GM19238 (cell line): ENCODE measurements at regions not wholly inside any gene's neighbourhood (a gene's known extent, or its start where the extent isn't known, plus 50 kb on each side); places are given as distances from the start of the nearest gene placed in this dataset.

ENCODE experiments used
- DNase-seq: peaks from one replicate; pipeline ENCODE4 v3.0.0; 2011; ENCODE audit warnings: low spot score; ENCODE audit not compliant: insufficient read length

DNA sequence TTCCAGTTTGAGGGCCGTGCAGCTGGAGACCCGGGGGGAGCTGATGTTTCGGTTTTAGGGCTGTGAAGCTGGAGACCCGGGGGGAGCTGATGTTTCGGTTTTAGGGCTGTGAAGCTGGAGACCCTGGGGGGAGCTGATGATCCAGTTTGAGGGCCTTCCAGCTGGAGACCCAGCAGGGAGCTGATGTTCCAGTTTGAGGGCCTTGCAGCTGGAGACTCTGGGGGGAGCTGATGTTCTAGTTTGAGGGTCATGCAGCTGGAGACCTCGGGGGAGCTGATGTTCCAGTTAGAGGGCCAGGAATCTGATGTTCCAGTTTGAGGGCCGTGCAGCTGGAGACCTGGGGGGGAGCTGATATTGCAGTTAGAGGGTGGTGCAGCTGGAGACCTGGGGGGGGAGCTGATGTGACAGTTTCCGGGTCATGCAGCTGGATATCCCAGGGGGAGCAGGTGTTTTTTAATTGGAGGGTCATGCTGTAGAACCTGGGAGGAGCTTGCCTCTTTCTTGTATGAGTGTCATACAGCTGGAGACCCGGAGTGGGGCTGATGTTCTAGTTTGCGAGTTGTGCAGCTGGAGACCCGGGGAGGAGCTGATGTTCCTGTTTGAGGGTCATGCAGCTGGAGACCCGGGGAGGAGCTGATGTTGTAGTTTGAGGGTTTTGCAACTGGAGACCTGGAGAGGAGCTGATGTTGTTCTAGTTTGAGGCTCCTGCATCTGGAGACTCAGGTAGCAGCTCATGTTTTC, 153.2 kb downstream of the RTP5 start:
- DNase-seq = no peak

DNA sequence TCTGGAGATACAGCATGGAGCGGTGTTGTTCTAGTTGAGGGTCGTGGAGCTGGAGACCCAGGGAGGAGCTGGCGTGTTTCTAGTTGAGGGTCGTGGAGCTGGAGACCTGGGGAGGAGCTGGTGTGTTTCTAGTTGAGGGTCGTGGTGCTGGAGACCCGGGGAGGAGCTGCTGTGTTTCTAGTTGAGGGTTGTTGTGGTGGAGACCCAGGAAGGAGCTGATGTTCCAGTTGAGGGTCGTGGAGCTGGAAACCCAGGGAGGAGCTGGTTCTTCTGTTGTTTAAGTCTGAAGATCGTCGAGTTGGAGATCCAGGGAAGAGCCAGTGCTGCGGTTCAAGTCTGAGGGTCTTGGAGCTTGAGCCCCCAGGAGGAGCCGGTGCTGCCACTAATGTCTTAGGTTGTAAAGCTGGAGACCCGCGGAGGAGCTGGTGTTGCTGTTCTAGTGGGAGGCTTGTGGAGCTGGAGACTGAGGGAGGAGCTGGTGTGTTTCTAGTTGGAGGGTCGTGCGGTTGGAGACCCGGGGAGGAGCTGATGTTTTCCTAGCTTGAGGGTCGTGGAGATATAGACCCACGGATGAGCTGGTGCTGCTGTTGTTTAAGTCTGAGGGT, 155.3 kb downstream of the RTP5 start:
- DNase-seq = no peak

DNA sequence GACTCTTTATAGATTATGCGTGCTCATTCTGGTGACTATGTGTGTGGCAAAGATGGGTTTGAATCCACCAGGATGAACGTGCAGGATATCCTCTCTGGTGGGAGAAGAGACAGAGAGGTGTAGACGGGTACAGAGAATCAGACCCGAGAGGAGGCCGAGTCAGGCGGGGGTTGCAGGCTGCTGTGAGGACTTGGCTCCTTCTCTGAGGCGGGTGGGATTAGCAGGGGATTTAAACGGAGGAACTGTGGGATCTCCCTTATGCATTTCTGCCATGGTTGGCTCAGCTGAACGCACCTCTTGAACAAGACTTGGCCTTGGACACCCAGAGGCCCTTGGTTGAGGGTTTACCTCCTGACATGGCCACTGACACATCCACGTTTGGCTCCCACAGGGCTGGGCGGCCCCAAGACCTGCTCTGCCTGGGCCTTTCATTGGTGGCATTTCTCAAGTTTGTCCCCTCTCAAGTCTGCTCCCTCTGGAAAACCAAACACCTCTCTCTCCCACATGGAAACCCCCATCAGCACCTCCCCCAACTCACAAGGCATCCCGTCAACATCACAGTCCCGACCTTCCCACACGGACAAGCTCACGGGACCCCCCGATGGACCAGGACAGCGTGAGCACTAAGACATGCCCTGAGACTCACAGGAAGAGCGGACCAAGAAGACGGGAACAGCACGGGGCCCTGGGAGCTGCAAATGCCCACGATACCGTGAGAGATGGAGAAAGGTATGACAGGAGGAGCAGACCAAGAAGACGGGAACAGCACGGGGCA, 158.3 kb downstream of the RTP5 start:
- no peak for DNase-seq

DNA sequence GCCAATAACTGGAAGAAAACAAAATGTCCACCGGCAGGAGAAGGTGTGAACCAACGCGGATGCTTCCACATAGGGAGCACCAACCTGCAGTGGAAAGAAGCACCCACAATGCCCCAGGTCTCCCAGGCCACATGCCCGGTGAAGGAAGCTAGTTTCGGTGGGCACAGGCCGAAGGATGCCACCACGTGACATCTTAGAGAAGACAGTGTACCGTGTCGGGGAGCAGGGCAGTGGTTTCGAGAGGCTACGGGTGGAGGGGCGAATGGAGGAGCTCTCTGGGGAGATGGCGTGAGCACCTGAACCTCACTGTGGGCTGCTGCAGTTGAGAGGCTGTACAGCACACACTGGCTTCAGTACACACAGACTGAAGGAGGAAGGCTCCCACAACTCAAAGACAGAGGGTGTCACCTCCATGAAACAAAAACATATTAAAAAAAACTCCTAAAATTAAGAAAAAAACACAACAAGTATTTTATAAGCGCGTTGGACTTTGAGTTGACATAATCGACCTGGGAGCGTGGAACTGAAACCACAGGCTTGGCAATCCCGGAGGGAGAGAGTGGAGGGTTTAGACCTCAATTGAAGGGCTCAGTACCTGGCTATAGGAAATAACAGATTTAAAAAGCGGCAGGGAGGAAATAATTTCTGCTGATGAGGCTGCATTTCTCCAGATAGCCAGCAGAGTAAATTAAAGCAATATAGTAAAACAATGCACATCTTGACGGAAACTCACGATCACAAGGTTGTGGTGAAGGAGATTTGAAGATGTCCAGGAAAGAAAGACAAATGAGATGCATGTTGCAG, 160.1 kb downstream of the RTP5 start:
- no peak for DNase-seq

DNA sequence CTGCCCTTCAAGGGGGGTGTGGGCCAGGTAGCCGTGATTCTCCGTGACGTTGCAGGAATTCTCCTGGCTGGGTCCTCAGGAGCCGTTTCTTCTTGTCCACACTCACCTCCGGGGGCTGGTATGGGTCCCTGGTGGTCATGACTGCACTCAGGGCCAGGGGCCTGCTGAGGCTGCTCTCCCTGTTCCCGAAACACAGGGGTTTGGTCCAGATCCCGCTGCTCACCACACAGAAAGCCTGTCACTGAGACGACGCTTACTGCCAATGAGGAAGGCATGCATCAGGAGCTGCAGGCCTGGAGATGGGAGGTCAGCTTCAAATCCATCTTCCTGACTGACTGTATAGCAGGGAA, 160.7 kb downstream of the RTP5 start:
- no peak for DNase-seq

DNA sequence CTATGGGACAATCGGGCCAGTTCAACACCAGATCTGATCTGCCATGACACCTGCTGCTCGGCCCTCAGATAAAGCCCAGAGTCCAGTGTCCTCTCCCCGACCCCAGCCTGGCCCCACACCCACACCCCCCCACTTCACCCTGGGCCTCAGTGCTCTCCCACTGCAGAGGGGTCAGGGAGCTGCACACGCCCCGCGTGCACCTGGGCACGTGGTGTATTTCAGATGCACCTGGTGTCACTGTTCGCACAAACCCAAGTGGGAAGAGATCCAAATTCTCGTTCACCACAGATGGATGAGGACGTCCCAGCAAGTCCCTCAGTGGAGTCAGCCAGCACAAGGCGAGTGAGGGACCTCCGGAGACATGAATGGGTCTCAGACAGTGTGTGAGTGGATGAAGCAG, 161.3 kb downstream of the RTP5 start:
- no peak for DNase-seq

DNA sequence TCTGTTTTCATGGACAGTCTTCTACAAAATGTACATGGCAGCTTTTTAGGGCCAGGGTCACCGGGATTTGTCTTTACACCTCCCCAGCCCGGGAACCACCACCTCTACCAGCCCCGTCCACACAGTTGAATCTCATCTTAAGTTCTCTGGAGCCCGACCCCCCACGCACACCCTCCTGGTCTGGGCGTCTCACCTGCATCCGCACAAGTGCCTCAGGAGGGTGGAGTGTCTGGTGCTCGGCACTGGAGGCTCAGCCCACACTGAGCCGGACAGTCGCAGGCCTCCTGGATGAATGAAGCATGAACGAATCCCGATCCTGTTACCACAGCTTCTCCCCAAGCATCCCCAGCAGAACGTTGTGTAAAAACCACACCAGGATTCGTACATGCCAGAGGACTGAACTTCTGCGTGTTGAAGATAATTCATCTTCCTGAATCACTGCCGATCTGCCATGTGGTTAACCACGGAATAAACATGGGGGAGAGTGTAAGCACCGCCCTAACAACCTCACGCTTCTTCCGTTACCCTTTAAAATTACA, 162.0 kb downstream of the RTP5 start:
- DNase-seq = no peak

DNA sequence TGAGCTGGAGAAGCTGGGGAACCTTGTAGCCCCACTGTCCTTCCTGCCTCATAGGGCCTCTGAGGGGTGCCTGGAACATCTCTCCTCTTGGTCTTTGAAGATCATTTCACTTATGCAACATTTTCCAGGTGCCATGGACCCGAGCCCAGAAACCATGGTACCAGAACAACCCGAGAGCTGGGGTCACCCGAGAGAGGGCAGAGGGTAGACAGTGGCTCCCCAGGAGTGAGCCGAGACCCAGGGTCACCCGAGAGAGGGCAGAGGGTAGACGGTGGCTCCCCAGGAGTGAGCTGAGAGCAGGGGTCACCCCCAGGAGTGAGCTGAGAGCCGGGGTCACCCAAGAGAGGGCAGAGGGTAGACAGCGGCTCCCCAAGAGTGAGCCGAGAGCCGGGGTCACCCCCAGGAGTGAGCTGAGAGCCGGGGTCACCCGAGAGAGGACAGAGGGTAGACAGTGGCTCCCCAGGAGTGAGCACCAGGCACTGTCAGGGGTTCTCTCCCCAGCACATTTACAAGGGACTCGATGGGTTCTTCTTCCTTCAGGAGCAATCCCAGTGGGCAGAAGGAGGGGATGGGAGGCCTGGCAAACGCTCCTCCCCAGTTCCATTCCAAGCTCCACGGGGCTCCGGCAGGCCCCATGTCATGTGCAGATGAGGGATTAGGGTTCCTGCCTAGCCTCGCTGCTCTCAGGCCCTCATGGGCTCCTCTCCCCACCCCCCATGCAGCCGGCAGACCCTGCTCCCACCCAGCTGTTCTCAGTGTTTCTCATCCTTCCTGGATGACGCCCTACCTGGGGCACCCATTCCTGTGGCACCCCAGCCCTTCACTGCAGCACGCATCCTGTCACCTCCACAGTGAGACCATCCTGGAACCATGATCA, 163.5 kb downstream of the RTP5 start:
- DNase-seq = no peak

DNA sequence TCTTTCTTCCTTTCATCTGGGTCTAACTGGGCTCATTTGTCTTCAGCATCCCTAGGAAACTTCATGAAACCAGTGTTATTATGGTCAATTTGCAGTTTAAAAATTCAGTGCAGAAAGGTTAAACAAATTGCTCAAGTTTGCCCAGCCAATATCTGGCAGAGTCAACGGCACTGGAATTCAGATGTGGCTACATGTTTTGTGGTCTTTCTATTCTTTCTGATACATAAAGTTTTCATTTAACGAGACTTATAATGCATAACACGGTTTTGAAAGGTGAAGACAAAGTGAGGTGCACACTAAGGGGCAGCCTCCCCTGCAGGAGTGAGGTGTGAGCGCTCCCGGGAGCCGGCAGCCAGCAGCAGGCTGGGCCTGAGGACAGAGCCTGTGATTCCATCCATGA, 164.6 kb downstream of the RTP5 start:
- DNase-seq = no peak

DNA sequence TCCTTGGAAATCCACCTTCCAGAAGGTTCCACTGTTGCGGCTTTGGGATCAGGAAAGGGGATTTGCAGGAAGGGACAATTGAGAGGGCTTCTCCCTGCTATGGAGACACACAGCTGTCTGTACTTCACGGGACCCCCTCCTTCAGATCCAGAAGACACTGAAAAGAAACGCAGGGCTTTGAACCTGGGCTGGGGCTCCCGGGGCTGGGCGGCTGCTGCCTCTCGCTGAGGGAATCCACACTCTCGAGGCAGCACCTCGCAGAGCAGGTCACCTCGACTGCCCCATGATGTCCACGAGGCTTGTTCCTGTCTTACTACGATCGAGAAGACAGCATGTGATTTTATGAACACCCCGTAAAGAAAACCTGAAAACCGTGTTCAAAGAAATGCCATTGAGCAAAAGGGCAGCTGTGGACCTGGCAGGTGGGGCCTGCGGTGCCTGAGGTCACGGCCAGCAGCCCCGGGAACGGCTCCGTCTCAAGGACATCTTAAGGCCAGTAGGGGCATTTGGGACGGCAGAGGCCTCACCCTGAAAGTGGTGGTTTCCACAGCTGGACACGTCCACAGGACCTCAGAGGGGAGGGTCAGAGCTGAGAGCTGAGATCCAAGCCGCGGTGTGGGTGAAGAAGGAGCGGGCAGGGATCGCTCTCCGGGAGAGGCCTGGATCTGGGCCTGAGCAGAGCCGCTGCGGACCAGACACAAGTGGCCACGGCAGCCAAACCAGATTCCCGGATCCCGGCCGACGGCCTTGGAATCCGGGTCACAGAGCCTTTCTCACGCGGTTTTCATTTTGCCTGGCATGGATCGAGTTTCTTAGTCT, 165.7 kb downstream of the RTP5 start:
- DNase-seq = no peak

DNA sequence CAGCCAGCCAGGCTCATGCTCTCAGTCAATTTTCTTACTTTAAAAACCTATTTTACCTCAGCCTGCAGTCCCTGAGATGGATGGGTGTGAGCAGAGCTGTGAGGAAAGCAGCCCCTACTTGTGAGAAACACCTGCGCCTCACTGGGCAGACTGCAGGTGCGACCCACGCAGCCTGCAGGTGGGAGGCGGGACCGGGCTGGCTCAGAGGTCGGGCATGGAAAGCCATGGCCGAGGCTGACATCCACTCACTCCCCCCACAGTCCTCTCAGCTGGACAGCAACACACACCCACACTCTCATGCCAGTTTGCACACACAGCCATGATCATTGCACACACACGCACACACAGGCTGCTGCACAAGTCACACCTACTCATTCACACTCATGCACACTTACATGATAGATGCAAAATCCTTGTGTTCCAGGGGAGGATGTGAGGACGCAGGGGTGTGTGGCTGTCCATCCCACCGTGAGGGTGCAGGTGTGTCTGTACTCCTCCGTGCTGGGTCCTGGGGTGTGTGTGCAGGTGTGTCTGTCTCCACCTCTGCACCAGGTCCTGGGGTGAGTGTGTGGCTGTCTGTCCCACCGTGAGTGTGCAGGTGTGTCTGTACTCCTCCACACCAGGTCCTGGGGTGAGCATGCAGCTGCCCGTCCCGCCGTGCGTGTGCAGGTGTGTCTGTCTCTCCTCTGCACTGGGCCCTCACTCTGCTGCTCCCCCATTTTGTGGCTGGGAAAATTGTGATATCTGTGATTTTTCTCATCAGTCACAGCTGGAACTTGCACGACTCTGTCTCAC, 166.5 kb downstream of the RTP5 start:
- DNase-seq = no peak

DNA sequence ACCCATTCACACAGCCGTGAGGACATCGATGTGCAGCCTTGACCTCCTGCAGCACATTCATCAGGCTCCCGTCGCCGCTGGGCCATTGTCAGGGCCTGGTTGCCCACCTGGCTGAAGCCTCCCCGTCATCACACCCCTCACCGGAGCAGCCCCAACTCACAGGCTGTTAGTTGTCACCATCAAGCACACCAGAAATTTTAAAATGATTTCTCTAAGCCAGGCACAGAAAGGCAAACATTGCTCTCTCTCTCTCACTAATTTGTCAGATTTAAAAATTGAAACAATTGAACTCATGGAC, 167.1 kb downstream of the RTP5 start:
- no peak for DNase-seq

DNA sequence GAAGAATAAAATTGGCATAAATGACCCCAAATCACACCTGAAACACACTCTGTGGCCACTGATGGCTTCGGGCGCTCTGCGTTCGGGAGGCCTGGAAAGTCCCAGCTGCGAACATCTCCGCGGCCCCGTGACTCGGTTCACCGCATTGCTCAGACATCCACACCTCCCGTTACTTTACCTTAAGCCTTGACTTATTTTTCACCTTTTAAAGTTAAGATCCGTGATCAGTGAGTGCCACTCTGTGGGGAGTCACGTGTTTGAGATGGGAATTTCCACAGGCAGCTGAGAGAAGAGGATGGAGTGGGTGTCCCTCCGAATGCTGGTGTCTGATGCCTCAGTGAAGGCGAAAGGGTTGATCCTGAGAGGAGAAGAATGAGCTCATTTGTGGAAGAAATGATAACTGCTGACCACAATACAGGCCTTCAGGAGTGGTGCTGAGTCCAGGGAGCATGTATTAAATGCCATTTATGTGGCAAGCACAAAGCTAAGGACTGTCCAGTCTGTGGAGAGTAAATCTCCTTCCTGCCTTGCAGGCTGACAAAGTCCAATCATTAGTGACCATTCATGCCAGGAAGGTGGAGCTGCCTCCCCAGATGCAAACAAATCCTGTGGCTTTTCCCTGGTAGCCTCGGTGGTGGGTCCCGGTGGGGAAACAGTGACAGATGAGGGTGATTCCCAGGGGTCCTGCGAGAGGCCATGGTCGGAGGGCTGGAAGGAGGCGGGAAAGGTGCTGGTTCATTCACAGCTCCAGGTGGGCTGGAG, 168.8 kb downstream of the RTP5 start:
- no peak for DNase-seq

DNA sequence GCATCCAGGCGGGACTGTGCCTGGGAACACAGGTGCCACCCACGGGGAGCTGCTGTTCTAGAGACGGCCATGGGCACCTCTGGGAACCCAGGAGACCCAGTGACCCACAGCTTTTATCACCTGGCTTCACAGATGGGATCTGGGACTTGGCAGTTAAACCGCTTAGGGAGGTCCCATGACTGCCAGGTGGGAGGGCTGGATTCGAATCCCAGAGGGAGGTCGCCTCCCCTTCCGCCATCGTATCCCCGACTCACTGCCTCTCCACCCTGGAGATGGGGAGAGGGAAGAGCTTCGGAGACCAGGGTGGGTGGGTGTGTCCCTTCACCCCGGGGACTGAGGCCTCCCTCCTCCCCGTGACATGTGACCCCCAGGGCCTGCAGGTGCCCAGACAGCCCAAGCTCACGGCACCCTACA, 169.4 kb downstream of the RTP5 start:
- no peak for DNase-seq

DNA sequence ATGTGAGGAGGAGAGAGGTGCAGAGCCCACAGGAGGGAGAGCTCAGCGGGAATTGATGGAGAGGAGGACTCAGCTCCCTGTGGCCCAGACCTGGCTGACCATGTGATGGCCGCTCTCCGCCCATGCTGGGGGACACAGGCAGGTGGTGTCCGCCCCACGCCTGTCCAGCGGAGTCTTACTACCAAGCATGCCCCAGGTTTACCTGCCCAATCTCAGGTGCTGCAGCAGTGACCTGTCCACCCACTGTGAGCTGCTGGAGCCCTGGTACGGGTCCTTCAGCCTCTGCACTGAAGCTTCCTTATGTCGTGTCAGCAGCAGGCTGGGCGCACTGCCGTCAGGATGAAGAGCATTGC, 170.8 kb downstream of the RTP5 start:
- DNase-seq = no peak

DNA sequence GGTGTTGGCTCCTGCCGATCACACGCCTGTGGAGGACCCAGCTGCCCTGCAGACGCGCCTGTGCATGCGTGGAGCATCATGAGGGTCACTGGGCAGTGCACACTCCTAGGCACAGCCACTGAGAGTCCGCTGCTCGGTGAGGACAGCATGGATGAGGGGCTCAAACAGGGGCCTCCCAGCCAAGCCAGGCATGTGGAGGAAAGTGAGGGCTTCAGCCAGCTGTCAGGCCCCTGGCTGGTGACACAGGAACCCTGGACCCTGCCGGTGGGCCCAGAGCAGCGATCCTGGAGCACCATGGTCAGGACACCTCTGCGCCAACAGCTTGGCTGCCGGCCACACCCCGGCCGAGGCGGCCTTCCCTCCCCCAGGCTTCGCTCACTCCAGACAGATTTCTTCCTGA, 171.2 kb downstream of the RTP5 start:
- no peak for DNase-seq

DNA sequence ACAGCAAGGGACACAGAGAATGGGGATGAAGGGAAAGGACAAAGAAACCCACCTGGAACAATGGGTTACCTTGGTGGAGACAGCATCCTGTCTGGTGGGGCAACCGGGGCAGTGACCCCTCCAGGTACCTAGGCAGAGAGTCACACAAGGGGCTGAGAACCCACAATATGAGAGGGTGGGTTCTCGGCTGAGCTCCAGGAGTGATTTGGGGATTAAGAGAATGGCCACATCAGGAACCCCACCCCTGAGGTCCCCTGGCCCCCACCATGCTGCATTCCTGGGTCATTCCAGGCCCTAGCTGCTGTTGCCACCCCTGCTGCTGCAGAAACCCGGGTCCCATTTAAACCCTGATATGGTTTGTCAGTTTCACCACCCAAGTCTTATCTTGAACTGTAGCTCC, 172.3 kb downstream of the RTP5 start:
- DNase-seq = no peak

DNA sequence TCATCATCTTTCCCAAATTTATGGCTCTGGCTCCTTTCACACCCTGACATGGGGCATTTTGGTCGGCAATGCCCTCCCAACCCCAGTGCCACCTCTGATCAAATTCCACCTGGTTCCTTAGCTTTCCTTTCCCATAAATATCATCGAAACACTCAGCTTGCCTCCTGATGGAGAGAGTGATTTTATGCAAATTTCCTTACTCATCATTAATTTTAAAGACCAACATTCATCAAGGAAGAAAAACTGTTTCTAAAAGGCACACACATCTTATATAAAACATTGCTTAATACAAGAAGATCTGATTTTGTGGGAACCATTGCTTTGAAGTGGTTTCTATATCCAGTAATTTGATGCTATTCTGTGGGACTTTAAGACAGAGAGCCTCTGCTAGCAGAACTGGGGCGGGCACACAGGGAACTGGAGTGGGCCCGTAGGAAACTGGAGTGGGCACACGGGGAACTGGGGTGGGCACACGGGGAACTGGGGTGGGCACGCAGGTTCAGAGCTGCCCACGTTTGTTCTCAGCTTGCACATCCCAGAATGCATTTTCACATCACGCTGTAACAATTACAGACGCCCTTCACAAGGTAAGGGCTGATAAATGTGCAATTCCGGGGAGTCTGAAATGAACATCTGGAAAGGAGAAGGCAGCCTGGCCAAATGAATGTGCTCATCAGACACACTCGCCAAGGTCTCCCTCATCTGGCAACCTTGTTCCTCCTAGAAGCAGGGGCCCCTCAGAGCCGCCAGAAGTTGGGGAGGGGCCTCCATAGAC, 174.2 kb downstream of the RTP5 start:
- DNase-seq = no peak
